ENCODE measurements at regions not wholly inside any gene's neighbourhood (a gene's known extent, or its start where the extent isn't known, plus 50 kb on each side); places are given as distances from the start of the nearest gene placed in this dataset.
"Not testable (repeated sequence)": the region's sequence is repeated elsewhere in the genome, so short reads cannot be mapped to it uniquely, and the experiment has no call there.

DNA sequence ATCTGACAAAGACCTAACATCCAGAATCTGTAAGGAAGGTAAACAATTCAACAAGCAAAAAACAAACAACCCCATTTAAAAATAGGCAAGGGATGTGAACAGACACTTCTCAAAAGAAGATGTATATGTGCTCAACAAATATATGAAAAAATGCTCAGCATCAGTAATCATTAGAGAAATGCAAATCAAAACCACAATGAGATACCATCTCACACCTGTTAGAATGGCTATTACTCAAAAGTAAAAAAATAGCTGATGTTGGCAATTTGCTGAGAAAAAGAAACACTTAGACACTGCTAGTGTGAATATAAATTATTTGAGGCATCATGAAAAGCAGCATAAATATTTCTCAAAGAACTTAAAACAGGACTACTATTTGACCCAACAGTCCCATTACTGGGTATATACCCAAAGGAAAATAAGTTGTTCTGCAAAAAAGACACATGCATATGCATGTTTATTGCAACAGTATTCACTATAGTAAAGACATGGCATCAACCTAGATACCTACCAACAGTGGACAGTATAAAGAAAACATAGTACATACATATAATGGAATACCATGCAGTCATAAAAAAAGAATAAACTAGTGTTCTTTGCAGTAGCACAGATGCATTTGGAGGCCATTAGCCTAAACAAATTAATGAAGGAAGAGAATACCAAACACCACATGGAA lies 980.1 kb downstream of the KCNMA1 start:
- no peak for DNase-seq

DNA sequence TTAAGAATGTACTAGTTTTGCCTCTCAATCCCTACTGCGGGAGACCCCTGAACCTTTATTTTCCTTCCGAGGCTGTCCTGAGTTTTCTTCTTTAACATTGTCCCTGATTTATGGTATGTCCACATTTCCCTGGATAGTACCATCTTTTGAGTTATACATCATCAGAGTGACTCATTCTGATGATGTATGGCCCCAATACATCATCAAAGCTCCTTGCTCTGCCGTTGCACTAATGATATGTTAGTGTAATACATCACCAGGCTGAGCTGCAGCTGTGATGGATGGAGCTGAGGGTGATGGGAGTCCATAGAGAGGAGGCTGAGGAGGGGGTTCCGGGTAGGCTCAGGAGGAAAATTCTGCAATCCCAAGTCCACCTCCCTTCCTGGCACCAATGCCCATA lies 986.5 kb downstream of the KCNMA1 start:
- DNase-seq = no peak

DNA sequence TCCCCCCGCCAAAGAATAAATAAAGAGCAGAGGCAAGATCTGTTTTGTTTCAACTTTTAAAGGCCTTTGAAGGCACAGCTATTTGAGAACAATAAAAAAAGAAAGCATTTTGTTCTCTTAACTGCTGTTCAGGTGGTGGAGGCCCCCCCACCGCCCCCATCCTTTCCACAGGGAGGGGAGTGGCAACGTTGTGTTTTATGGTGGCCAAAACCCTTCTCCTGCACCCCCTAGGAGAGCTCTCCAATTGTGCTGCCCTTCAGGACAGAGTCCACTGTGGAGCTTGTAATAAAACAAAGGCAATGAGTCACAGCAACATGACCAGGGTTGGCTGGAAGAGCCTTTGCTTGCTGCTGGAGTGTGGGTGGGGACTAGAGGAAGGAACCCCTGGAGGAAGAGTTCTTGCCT lies 987.9 kb downstream of the KCNMA1 start:
- DNase-seq = no peak

DNA sequence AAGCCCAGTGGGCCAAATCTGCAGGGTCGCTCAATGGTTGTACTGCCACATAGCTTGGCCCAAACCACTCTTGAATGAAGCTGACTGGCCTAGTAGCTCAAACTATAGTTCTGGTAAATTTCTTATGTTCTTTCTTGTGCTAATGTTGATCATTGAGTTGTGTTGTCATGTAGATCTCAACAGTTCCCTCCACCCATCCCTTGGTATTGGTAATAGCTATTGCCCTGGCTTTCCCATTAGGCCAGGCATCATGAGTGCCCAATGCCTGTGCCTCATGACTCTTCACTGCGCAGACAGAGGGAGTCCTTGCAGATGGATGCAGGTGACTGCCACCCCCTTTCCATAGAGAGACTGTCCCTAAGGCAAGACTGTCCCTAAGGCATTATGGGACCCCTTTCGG lies 988.4 kb downstream of the KCNMA1 start:
- no peak for DNase-seq

DNA sequence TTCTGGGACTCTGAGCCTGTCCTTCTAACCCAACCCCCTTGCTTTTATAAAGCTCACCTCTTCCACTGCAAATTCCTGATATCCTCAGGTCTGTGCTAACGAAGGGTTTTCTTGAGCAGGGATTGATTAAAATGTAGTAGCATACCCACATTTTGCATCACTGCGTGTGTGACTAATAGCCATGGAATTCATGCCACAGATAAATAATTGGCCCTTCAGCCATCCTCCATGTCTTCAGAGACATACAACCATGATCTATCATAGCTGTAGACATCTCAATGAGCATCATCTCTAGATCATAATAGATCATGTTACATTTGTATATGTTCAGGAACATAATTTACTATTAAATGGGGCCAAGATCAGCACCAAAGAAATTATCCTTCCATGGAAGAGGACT lies 990.3 kb downstream of the KCNMA1 start:
- DNase-seq = no peak

DNA sequence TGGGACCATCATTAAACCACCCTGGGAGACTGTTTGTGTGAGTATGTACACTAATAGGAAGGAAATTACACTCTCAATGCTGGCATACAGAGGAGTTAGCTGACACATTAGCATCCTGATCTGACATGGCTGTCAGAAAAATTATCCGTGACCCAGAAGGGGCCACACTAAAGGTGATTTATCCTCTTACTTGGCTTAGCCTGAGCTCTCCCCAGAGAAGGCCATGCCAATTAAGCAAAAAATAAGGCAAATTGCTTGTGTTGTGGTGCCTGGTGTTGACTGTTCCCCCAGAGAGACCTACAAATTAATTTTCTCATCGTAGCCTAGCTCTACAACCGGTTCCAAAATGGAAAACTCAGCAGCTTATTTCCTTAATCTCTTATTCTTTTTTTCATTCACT lies 992.3 kb downstream of the KCNMA1 start:
- no peak for DNase-seq

DNA sequence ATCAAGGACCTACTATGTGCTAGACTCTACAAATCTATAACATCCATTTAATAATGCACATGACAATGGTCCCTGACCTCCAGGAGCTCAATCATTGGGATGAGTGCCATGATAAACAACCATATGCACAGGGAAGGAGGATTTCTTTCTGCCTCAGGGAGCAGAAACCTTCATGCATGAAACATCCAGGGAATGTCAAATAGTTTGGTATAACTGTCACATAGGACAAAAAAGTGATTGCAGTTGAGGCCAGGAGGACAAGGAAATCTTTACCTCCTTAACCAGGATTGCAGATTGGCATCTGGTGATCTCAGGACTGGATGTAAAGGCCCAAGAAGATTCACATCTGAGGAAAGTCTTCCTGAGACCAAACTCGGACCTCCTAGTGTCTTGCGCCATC lies 993.1 kb downstream of the KCNMA1 start:
- no peak for DNase-seq

DNA sequence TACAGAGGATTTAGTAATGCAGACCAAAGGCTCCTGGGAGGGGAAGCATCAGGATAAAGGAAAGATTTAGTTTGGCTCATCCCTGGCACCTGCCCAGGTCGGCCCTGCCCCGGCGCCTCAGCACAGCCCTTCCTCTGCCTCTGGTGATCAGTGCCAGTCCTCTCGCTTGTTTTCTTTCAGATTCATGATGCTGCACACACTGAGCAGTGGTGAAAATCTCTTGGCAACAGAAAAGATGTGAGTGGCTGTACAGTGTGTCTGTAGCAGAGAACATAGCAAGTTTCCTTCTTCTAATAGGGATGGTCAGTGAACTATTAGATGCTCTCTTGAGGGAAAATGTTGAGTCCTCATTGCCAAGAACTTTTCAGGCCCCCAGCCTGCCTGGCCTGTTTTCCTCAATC lies 994.1 kb downstream of the KCNMA1 start:
- no peak for DNase-seq

DNA sequence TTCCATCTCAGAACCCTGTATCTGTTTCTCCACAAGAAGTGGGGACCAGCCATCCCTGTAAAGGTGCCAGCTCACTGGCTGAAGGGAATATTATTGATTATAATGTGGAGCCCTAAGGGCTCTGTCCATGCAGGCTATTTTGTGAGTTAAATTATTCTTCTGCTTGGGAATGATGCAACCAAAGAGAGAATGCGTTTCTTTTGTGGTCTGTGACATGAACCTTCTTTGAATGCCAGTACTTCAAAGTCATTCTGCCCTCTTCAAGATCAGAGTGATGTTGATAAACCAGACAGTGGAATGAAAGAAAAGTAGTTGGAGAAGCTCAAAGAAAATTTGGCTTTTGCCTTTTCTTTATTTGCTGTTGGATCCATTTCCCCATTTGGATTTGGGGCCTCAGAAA lies 995.2 kb downstream of the KCNMA1 start:
- no peak for DNase-seq

DNA sequence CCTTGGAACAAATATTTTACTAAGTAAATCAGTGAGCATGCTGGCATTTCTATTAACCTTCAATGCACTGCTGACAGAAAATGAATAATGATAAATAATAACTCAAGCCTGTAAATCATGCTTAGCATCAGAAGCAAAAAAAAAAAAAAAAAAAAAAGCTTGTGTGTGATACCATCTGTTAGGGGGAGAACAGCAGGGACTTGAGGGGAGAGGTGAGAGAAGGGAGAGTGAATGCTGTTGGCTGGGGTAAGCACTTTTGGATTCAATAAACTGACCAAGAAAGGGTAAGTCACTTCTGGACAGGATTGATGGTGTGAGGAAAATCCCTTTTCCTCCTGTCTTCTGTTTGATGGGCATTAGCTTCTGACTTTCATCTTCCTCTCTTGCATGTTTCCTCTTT lies 996.4 kb downstream of the KCNMA1 start:
- DNase-seq = no peak

DNA sequence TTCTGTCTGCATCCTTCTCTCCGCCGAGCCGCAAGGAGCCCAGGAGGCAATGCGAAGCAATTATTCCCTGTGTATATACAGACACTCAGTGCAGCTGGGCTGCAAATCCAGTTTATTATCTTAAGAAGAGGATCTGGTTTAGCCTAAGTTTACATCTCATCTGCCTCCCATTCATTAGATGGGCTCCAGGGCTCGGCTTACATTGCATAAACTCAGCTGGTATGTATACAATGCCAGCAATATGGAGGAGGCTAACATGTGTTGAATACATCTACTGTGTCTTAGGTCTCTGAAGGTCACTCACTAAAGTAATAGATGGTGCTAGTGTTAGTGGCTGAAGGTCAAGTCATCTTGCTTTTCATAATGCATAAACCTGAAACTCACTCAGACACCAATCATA lies 996.8 kb downstream of the KCNMA1 start:
- no peak for DNase-seq

DNA sequence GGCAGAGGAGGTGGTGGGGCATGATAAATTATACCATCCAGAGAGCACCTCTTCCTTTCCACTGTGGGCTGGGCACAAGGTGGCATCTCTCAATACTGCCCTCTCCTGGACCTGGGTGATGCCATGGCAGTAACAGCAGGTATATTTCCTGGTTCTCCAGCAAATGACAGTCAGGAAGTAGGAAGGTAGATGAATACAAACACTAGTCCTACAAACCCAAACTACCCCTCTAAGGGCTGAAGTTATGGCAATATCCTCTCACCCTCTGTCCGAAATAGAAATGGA lies 1004.9 kb downstream of the KCNMA1 start:
- DNase-seq = no peak

DNA sequence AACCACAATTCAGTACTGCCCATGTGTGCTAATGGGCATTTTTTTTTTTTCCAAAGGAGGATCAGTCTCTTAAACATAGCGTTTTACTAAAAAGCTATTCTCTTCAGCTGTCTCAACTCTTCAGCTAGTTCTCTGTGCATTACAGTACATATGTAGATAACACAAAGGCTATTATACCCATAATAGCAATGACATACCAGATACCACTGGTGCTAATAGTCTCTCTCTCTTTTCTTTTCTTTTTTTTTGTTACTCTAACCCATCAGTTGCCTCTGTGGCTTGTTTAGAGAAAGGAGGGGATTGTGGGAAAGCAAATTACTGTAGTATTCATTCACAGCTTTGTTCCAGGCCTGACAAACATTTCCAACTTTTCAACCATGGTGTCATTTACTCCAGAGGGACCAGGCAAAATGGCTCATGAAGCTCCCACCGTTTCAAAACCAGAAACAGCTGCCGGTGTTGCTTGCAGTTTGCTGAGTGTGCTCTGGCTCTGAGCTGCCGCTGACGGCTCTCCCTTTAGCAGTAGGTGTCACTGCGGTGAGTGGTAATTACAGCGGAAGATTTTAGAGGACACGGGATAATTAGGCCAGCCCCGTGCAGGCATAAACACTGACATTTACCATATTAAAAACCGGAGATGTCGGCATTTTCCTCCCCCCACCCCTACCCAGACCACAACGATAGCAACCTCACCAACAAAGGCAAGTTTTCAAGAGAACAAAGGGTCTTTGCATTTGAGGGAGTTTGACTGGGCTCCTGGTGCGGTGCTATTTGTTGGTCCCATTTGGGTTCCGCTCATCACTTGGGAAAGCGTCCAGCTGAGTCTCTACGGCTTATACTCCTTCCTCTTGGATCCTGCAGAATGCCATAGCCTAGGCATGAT lies 1005.5 kb downstream of the KCNMA1 start:
- no peak for DNase-seq

DNA sequence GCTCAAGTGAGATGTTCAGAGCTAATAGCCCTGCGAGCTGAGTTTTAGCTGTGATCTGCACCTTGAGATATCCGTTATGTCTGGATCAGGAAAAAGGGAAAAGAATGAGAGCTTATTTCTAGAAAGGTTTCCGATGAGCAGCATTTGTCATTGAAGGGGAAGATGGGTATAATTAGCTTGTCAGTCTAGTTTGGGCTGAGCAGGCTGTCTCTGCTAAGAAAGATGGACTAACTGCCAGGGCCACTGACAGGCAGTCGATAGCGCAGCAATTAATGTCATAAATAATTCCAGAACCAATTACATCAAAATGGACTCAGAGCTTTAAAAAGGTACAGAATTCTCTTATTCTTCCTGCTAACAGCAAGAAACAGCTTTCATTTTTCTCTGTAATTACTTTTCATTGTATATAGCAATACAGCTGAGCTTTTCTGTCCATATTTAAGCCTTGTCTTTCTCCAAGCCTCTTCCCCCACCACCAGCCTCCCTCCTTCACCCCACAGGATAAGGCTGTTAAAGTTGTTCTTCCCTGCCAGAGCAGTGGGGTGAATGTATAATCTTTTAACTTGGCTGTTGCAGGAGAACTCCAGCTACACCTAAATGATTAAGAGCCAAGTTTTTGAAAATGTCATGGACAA lies 1006.5 kb downstream of the KCNMA1 start:
- DNase-seq = no peak

DNA sequence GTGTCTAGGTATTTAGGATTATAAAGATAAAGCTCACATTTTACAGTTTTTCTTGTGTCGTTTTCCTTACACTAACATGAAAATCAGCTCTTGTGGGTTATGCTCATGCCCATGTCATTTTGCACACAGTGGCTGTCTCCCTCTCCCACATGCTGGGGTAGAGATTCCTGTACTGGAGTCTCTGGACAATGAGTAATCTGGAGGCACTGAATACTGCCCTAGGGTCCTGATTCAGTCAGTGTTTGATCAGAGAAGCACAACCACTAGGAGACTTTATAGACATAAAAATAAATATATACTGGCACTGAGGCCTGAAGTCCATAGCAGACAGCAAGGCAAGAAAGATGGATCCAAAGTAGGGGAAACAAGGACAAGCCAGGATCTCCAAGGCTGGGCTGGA lies 1008.8 kb downstream of the KCNMA1 start:
- DNase-seq = no peak

DNA sequence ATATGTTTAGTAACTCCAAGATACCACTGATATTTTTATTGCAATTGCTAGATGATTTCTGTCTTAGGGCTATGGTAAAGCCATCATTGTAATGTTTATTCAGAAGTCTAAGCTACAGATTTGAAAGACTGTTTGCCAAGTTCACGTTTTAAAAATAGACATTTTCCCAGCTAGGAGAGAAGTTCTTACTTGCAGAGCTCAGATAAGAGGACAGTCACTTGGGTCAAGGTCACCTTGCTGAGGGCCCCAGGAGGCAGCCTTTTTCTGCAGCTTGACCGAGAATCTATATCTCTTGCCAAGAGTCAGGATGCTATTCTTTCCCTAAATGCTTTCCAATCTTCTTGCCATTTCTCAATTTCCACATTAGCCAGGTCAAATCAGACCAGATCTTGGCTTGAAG lies 1011.2 kb downstream of the KCNMA1 start:
- DNase-seq = no peak

DNA sequence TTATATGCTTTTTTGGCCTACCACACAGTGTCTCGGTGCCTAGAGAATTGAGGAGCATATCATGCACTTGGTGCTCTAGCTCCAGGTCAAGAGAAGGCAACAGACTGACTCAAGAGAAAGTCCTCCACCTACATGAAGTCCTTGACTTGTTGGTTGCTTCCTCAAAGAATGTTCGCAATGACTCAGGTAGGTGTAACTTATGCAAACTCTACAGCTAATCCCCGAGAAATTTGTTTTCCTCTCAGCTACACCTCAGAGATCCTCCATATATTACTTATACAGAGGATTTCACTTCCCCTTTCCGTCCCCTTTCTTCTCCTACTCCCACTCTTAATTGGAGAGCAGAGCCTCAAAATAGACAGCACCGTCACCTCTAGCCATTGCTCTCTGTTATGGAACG lies 1013.1 kb downstream of the KCNMA1 start:
- DNase-seq = no peak

DNA sequence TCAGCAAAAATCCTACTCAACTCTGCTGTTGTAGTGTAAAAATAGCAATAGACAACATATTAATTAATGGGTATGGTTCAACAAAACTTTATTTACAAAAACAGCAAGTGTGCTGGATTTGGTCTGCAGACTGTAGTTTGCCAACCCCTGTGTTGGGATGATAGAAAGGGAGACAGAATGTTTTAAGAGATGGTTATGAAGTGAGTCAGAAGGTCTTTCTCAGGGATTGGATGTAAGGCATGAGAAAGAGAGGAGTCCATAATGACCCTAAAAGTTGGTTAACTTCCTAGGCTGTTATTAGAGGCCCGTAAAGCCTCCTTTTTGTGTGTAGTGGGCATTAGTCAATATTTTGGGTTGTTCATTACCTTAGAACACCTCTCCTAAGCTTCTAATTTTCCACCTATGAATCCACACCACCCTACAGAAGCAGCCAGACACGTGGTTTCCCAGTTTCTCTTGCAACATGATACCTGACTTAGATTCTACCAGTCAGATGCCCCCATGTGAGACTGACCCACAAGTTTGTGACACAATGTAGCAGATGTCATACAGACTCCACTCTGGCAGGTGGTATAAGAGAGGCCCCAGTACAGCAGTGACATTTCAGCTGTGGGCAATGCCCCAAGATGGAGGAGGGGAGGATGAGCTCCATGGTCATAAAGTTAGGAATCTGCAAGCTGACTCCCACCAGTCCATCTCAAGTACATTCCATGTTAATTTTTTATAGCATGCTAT lies 1015.6 kb downstream of the KCNMA1 start:
- no peak for DNase-seq

DNA sequence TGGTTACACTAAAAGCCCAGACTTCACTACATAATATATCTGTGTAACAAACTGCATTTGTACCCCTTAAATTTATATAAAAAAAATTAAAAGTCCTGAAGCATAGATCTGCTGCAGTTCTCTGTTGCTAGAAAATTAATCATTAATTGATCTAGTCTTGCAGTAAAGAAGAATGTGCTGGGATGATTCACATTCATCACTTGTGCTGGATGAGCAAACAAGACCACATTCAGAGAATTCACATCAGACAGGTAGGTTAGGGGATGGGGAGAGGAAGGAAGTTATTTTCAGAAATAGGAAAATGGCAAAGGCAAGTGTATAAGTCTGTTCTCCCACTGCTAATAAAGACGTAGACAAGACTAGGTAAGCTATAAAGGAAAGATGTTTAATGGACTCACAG lies 1019.0 kb downstream of the KCNMA1 start:
- DNase-seq = no peak

DNA sequence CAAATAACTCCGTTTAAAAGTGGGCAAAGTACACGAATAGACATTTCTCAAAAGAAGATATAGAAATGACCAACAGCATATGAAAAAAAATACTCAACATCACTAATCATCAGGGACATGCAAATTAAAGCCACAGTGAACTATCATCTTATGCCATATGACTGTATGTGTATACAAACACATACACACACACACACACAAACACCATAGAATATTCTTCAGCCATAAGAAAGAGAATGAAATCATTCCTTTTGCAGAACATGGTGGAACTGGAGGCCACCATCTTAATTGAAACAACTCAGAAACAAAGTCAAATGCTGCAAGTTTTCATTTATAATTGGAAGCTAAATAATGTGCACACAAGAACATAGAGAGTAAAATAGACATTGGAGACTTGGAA lies 1019.4 kb downstream of the KCNMA1 start:
- no peak for DNase-seq

DNA sequence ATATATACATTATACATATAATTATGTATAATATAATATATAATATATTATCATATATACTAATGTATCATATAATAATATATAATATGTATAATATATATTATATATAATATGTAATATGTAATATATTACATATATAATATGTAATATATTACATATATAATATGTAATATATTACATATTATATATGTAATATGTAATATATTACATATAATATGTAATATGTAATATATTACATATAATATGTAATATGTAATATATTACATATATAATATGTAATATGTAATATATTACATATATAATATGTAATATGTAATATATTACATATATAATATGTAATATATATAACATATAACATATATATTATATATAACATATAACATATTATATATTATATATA lies 1020.9 kb downstream of the KCNMA1 start:
- DNase-seq = not testable (repeated sequence)

DNA sequence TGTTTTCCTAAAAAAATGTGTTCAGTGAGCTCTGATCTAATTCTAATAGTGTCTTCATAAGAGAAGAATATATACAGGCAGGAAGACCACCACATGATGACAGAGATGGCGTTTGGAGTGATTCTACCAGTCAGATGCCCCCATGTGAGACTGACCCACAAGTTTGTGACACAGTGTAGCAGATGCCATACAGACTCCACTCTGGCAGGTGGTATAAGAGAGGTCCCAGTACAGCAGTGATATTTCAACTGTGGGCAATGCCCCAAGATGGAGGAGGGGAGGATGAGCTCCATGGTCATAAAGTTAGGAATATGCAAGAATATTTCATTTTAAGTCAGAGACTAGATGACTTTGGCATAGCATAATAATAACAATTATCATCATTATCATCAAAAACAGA lies 1022.6 kb downstream of the KCNMA1 start:
- DNase-seq = no peak

Data from GOT3 (cell line).